Osteocyte (in vitro differentiated cells): ENCODE measurements at regions not wholly inside any gene's neighbourhood (a gene's known extent, or its start where the extent isn't known, plus 50 kb on each side); places are given as distances from the start of the nearest gene placed in this dataset.

Experiments used
- DNase-seq: peaks from one replicate; pipeline ENCODE4 v3.0.0; 2021; ENCODE audit warnings: mixed read lengths; ENCODE audit not compliant: unreplicated experiment; ENCODE audit errors: extremely low spot score
- H3K27ac Mint-ChIP-seq: one replicate; pipeline ENCODE4 v1.8.0; 2021; ENCODE audit warnings: mild to moderate bottlenecking, mixed read lengths; ENCODE audit not compliant: unreplicated experiment
- H3K27me3 Mint-ChIP-seq: one replicate; pipeline ENCODE4 v1.8.0; 2021; ENCODE audit warnings: mixed read lengths; ENCODE audit not compliant: unreplicated experiment
- H3K36me3 Mint-ChIP-seq: one replicate; pipeline ENCODE4 v1.8.0; 2021; ENCODE audit warnings: mixed read lengths; ENCODE audit not compliant: unreplicated experiment
- H3K4me1 Mint-ChIP-seq: one replicate; pipeline ENCODE4 v1.8.0; 2021; ENCODE audit warnings: mixed read lengths; ENCODE audit not compliant: unreplicated experiment
- H3K4me3 Mint-ChIP-seq: one replicate; pipeline ENCODE4 v1.8.0; 2021; ENCODE audit warnings: mild to moderate bottlenecking, moderate library complexity, mixed read lengths; ENCODE audit not compliant: unreplicated experiment
- H3K9me3 Mint-ChIP-seq: one replicate; pipeline ENCODE4 v1.8.0; 2021; ENCODE audit warnings: mixed read lengths; ENCODE audit not compliant: unreplicated experiment
- CTCF ChIP-seq: fragments of 200-600 bp; sonication (generic); IDR thresholded peaks from 2 replicates; pipeline ENCODE4 v1.5.0; 2021; ENCODE audit warnings: antibody characterized with exemption, mild to moderate bottlenecking, moderate library complexity

- TF ChIP-seq CTCF = no peak
- H3K4me1 Mint-ChIP-seq = peaks cover 9% of the 10 kb centered on the region
- no peak overlapping the region for H3K4me3 Mint-ChIP-seq
- H3K36me3 Mint-ChIP-seq = no peaks in the 10 kb centered on the region
- H3K27me3 Mint-ChIP-seq = no peaks in the 10 kb centered on the region
- no peak for DNase-seq
- no peaks in the 10 kb centered on the region for H3K9me3 Mint-ChIP-seq
- H3K27ac Mint-ChIP-seq = no peak overlapping the region
Measured at GRCh38 chr17:13362341-13363122, 239.2 kb downstream of the HS3ST3A1 start.

DNA sequence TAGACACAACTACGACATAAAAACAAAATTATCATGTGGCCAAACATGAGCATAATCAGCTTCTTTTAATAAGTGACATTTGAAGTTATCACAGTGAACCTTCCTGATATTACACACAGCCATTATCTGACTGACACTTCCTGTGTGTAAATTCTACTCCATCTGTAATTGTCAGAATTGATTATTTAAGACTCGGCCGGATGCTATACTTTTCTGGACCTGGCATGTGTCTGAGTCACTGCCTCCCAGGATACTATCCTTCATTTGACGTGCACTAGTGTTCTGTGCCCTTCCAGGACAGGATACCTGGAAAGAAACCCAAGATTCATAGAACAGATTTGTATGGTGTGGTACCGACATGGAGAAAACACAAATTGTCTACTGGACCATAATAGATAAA lies 242.0 kb downstream of the HS3ST3A1 start:
- Mint-ChIP-seq H3K4me3 (no peak overlapping the region), H3K9me3 (no peaks in the 10 kb centered on the region), H3K4me1 (peaks cover 9% of the 10 kb centered on the region), H3K36me3 (no peaks in the 10 kb centered on the region), H3K27ac (no peak overlapping the region), H3K27me3 (no peaks in the 10 kb centered on the region)
- DNase-seq = no peak
- no peak for TF ChIP-seq CTCF

- no peak for DNase-seq
- Mint-ChIP-seq H3K27me3 (no peaks in the 10 kb centered on the region), H3K36me3 (no peaks in the 10 kb centered on the region), H3K27ac (no peak overlapping the region), H3K4me3 (no peak overlapping the region), H3K4me1 (peaks cover 10% of the 10 kb centered on the region), H3K9me3 (no peaks in the 10 kb centered on the region)
- no peak for TF ChIP-seq CTCF
Measured at GRCh38 chr17:13355054-13355453, 246.7 kb downstream of the HS3ST3A1 start.

DNA sequence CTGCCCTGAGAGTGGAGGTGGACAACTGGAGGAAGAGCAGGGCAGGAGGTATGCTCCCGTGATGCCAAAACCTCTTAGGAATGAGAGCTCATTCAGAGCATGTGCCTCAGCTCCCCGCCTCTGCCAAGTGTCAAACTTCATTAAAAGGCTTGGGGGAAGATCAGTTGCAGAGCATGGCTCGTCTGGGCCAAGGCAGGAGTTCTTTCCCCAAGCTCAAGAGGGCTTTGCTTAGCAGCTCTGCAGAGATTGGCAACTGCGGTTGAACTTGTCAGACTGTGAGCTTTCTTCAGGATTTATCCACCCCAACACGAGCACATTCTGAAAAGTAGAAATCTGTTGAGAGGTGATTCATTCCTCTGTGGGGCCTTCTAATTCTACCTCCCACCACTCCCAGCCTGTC lies 248.1 kb downstream of the HS3ST3A1 start:
- no peak for DNase-seq
- Mint-ChIP-seq H3K4me1 (peaks cover 10% of the 10 kb centered on the region), H3K36me3 (no peaks in the 10 kb centered on the region), H3K9me3 (no peaks in the 10 kb centered on the region), H3K27ac (no peak overlapping the region), H3K4me3 (no peak overlapping the region), H3K27me3 (no peaks in the 10 kb centered on the region)
- no peak for TF ChIP-seq CTCF

- H3K9me3 Mint-ChIP-seq = no peaks in the 10 kb centered on the region
- no peak for TF ChIP-seq CTCF
- H3K36me3 Mint-ChIP-seq = no peaks in the 10 kb centered on the region
- no peak for DNase-seq
- peaks cover 10% of the 10 kb centered on the region for H3K4me1 Mint-ChIP-seq
- no peak overlapping the region for H3K4me3 Mint-ChIP-seq
- H3K27ac Mint-ChIP-seq = no peak overlapping the region
- H3K27me3 Mint-ChIP-seq = no peaks in the 10 kb centered on the region
Measured at GRCh38 chr17:13352747-13353415, 248.8 kb downstream of the HS3ST3A1 start.
